H1 (cell line): ENCODE measurements at regions not wholly inside any gene's neighbourhood (a gene's known extent, or its start where the extent isn't known, plus 50 kb on each side); places are given as distances from the start of the nearest gene placed in this dataset.

Experiments
- ATF3 ChIP-seq: IDR thresholded peaks from 2 replicates; pipeline ENCODE4 v1.6.1; 2011; ENCODE audit warnings: low read depth, mild to moderate bottlenecking, low read length; ENCODE audit not compliant: insufficient read depth
- BRCA1 ChIP-seq: IDR thresholded peaks from 2 replicates; pipeline ENCODE4 v1.6.1; 2012; ENCODE audit warnings: low read depth, low read length, improper control_type of control experiment
- JUND ChIP-seq: IDR thresholded peaks from 2 replicates; pipeline ENCODE4 v1.6.1; 2011; ENCODE audit warnings: mild to moderate bottlenecking, improper control_type of control experiment, low read length
- POLR2AphosphoS5 ChIP-seq: IDR thresholded peaks from 2 replicates; pipeline ENCODE4 v1.6.1; 2011; ENCODE audit warnings: low read depth, low read length
- SIX5 ChIP-seq: IDR thresholded peaks from 2 replicates; pipeline ENCODE4 v1.6.1; 2011; ENCODE audit warnings: mild to moderate bottlenecking, low read depth, low read length
- SP1 ChIP-seq: IDR thresholded peaks from 2 replicates; pipeline ENCODE4 v1.6.1; 2011; ENCODE audit warnings: low read depth, low read length
- TBP ChIP-seq: IDR thresholded peaks from 2 replicates; pipeline ENCODE4 v1.6.1; 2011; ENCODE audit warnings: low read depth, low read length, improper control_type of control experiment
- TEAD4 ChIP-seq: IDR thresholded peaks from 2 replicates; pipeline ENCODE4 v1.6.1; 2012; ENCODE audit warnings: low read depth, low read length, inconsistent platforms, mixed read lengths

- TF ChIP-seq JUND (no peak), SP1 (no peak), TEAD4 (no peak), BRCA1 (no peak), SIX5 (no peak), POLR2AphosphoS5 (no peak), TBP (no peak), ATF3 (no peak)
Observed at GRCh38 chr6:56866917-56867522, 87.9 kb upstream of the BEND6 start (continued).
